ENCODE measurements at regions not wholly inside any gene's neighbourhood (a gene's known extent, or its start where the extent isn't known, plus 50 kb on each side); places are given as distances from the start of the nearest gene placed in this dataset.
"Not testable (repeated sequence)": the region's sequence is repeated elsewhere in the genome, so short reads cannot be mapped to it uniquely, and the experiment has no call there.

- no peak for DNase-seq
Observed at GRCh38 chr9:120338340-120338739, 241.6 kb downstream of the CDK5RAP2 start.

GRCh38 chr9:120337131-120337530 is 242.8 kb downstream of the CDK5RAP2 start:
- DNase-seq: no peak

- DNase-seq: no peak
Observed at GRCh38 chr9:120336753-120337090, 243.2 kb downstream of the CDK5RAP2 start.

GRCh38 chr9:120336021-120336752 is 243.8 kb downstream of the CDK5RAP2 start:
- DNase-seq: no peak

GRCh38 chr9:120331913-120332312 is 248.1 kb downstream of the CDK5RAP2 start:
- DNase-seq: no peak

GRCh38 chr9:120330031-120330430 is 249.9 kb downstream of the CDK5RAP2 start:
- DNase-seq: no peak

- DNase-seq: no peak
Observed at GRCh38 chr9:120327322-120327721, 252.6 kb downstream of the CDK5RAP2 start.

GRCh38 chr9:120326049-120326693 is 253.8 kb downstream of the CDK5RAP2 start:
- no peak for DNase-seq

- DNase-seq: no peak
Observed at GRCh38 chr9:120324996-120325642, 254.8 kb downstream of the CDK5RAP2 start.

- DNase-seq: no peak
Observed at GRCh38 chr9:120324461-120324860, 255.5 kb downstream of the CDK5RAP2 start.

- no peak for DNase-seq
Observed at GRCh38 chr9:120323125-120323524, 256.8 kb downstream of the CDK5RAP2 start.

- DNase-seq: no peak
Observed at GRCh38 chr9:120319452-120319851, 260.5 kb downstream of the CDK5RAP2 start.

GRCh38 chr9:120315154-120315553 is 264.8 kb downstream of the CDK5RAP2 start:
- DNase-seq: no peak

GRCh38 chr9:120312031-120312430 is 267.9 kb downstream of the CDK5RAP2 start:
- no peak for DNase-seq

GRCh38 chr9:120310035-120310434 is 269.9 kb downstream of the CDK5RAP2 start:
- no peak for DNase-seq

- DNase-seq: no peak
Observed at GRCh38 chr9:120308495-120308894, 271.5 kb downstream of the CDK5RAP2 start.

- no peak for DNase-seq
Observed at GRCh38 chr9:120307599-120307998, 272.4 kb downstream of the CDK5RAP2 start.

GRCh38 chr9:120306561-120306960 is 273.4 kb downstream of the CDK5RAP2 start:
- DNase-seq: no peak

GRCh38 chr9:120306088-120306487 is 273.9 kb downstream of the CDK5RAP2 start:
- DNase-seq: no peak

GRCh38 chr9:120304896-120305295 is 275.1 kb downstream of the CDK5RAP2 start:
- not testable (repeated sequence) for DNase-seq

GRCh38 chr9:120303519-120303918 is 276.4 kb downstream of the CDK5RAP2 start:
- DNase-seq: no peak

GRCh38 chr9:120299785-120300184 is 280.2 kb downstream of the CDK5RAP2 start:
- DNase-seq: no peak

GRCh38 chr9:120294003-120294402 is 286.0 kb downstream of the CDK5RAP2 start:
- DNase-seq: no peak

- no peak for DNase-seq
Observed at GRCh38 chr9:120292606-120293005, 287.4 kb downstream of the CDK5RAP2 start.

All from DMS79 (cell line).